Mononuclear cell (primary cell): ENCODE measurements at regions not wholly inside any gene's neighbourhood (a gene's known extent, or its start where the extent isn't known, plus 50 kb on each side); places are given as distances from the start of the nearest gene placed in this dataset.
"Not testable (repeated sequence)": the region's sequence is repeated elsewhere in the genome, so short reads cannot be mapped to it uniquely, and the experiment has no call there.

Experiments
- H3K27me3 ChIP-seq: 2 replicates; pipeline ENCODE4 v1.6.0; 2011; ENCODE audit warnings: low read length, control low read depth; ENCODE audit not compliant: insufficient read depth
- H3K4me1 ChIP-seq: 2 replicates; pipeline ENCODE4 v1.5.1; 2011; ENCODE audit warnings: mild to moderate bottlenecking, low read length, control low read depth; ENCODE audit not compliant: insufficient read depth
- H3K4me3 ChIP-seq: 2 replicates; pipeline ENCODE4 v1.5.1; 2011; ENCODE audit warnings: mild to moderate bottlenecking, low read length, moderate library complexity
- H3K9me3 ChIP-seq: 2 replicates; pipeline ENCODE4 v1.5.1; 2011; ENCODE audit warnings: low read depth, mild to moderate bottlenecking, control low read depth, low read length

DNA sequence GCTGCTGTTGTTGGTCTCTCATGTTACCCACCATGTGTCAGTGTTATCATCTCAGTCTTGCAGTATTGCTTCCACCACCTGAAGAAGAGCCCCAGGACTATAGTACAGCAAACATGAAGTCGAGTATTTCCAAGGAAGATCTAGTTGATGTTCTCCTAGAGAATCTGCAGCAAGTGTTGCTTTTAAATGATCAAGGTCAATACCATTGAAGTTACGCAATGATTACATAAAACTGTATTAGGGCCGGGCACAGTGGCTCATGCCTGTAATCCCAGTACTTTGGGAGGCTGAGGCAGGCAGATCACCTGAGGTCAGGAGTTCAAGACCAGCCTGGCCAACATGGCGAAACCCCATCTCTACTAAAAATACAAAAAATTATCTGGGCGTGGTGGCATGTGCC, 173.9 kb downstream of the TJP1 start:
- H3K4me1 ChIP-seq = not testable (repeated sequence)

DNA sequence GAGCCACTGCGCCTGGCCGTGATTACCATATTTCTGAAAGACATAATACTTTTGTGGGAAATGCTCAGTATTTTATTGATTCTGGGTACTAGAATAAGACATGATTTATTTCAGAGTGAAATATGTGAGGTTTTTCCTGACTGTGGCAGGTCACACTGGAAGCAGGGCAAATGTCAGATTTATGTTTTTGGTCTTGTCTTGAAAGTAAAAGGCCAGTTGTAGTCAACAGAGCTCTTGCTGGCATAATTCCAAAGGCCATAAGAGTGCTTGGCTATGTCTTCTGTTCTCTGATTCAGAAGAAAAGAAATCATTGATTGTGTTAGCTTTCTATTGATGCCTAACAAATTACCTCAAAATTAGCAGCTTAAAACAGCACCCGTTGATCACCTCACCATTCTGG, 176.4 kb downstream of the TJP1 start:
- no peaks in the 10 kb centered on the region for H3K9me3 ChIP-seq
- H3K4me1 ChIP-seq = no peaks in the 10 kb centered on the region
- H3K27me3 ChIP-seq = no peaks in the 10 kb centered on the region
- H3K4me3 ChIP-seq = no peak overlapping the region

More for the DNA sequence above, 173.9 kb downstream of the TJP1 start:
- not testable (repeated sequence) for H3K4me3 ChIP-seq, H3K9me3 ChIP-seq, H3K27me3 ChIP-seq

GRCh38 chr15:29644361-29644760, 177.9 kb downstream of the TJP1 start:
- H3K27me3 ChIP-seq, H3K4me3 ChIP-seq, H3K9me3 ChIP-seq: not testable (repeated sequence)

DNA sequence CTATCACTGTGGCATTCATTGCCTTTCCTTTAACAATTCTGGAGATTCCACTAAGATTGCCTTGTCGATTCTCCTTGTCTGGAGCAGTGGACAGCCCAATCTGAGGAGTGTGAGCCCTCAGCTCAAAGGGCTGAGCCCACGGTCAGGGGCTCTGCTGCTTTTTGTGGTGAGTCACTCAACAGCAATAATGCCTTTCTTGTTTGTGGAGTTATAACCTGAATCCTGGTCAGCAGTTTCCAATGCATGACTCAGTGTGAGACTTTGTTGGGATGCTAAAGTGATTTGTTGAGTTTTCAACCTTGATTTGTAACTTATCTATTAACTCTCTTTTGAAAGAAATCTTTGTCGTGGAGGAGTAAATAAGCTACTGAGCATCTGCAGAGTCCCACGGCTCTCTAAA, 183.5 kb downstream of the TJP1 start:
- H3K4me3 ChIP-seq = no peak overlapping the region
- no peaks in the 10 kb centered on the region for H3K9me3 ChIP-seq

More at GRCh38 chr15:29644361-29644760, 177.9 kb downstream of the TJP1 start:
- H3K4me1 ChIP-seq = not testable (repeated sequence)

GRCh38 chr15:29638011-29638410, 184.3 kb downstream of the TJP1 start:
- H3K4me1 ChIP-seq = no peaks in the 10 kb centered on the region
- H3K4me3 ChIP-seq = no peak overlapping the region
- no peaks in the 10 kb centered on the region for H3K9me3 ChIP-seq
- no peaks in the 10 kb centered on the region for H3K27me3 ChIP-seq

More for the DNA sequence above, 183.5 kb downstream of the TJP1 start:
- Histone ChIP-seq H3K4me1 (no peaks in the 10 kb centered on the region), H3K27me3 (no peaks in the 10 kb centered on the region)

DNA sequence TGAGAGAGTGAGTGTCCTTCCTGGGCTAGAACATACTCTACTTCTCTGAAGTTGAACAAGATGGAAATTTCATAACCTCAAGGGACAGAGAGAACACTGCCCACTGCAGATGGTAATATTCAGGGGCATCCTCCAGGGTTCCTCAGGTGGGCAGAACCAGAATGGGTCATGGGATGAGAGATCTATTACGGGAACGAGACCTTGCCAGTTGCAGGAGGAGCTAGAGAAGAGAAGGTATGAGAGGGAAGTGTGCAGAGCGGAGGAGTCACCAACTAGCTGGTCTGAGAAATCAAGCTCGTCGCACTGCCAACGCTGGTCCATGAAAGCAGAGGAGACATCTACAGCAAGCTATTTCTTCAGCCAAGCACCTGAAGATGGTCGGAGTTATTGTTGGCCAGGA, 184.7 kb downstream of the TJP1 start:
- Histone ChIP-seq H3K4me3 (no peak overlapping the region), H3K4me1 (no peaks in the 10 kb centered on the region), H3K9me3 (no peaks in the 10 kb centered on the region), H3K27me3 (no peaks in the 10 kb centered on the region)

GRCh38 chr15:29636921-29637320, 185.3 kb downstream of the TJP1 start:
- Histone ChIP-seq H3K9me3 (no peaks in the 10 kb centered on the region), H3K4me1 (no peaks in the 10 kb centered on the region), H3K4me3 (no peak overlapping the region), H3K27me3 (no peaks in the 10 kb centered on the region)

DNA sequence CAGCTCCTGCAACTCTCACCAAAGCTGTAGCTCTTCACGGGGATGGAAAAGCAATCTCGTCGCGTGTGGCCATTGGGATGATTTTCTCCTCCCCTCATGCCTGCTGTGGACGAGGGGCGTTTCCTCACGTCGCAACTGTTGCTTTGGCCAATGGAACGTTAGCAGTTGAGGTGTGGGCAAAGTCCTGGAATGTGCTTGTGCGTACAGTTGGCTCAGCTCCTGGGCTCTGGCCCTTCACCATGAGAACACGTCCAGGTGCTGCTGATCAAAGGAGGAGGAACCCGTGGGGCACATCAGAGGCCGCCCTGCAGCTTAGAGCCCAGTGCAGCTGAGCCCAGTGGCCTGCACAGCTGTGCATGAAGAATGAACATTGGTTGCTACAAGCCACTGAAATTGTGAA, 186.1 kb downstream of the TJP1 start:
- H3K4me1 ChIP-seq = no peaks in the 10 kb centered on the region
- H3K4me3 ChIP-seq = no peak overlapping the region
- no peaks in the 10 kb centered on the region for H3K9me3 ChIP-seq
- no peaks in the 10 kb centered on the region for H3K27me3 ChIP-seq

- no peaks in the 10 kb centered on the region for H3K4me1 ChIP-seq
- no peak overlapping the region for H3K4me3 ChIP-seq
- H3K9me3 ChIP-seq = no peaks in the 10 kb centered on the region
- H3K27me3 ChIP-seq = no peaks in the 10 kb centered on the region
Observed at GRCh38 chr15:29635513-29636098, 186.7 kb downstream of the TJP1 start.

DNA sequence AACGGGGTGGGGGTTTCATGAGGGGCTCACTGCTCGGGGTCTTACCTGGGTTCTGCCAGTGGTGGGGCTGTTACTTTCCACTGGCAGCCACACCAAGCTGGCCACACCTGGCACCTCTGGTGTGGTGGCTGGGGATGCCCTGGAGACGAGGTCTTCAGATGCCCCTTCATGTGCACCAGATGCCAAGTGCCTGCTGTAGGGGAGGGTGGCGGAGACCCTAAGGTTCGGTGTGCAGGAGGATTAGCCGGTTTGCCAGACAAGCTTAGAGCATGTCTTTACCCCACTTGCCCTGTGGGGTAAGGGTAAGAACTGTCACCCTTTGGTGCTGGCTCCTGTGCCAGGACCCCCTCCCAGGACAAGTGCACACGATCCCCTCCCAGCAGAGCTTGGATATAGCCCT, 188.3 kb downstream of the TJP1 start:
- H3K9me3 ChIP-seq = no peaks in the 10 kb centered on the region
- no peaks in the 10 kb centered on the region for H3K4me1 ChIP-seq
- H3K27me3 ChIP-seq = no peaks in the 10 kb centered on the region
- H3K4me3 ChIP-seq = no peak overlapping the region

DNA sequence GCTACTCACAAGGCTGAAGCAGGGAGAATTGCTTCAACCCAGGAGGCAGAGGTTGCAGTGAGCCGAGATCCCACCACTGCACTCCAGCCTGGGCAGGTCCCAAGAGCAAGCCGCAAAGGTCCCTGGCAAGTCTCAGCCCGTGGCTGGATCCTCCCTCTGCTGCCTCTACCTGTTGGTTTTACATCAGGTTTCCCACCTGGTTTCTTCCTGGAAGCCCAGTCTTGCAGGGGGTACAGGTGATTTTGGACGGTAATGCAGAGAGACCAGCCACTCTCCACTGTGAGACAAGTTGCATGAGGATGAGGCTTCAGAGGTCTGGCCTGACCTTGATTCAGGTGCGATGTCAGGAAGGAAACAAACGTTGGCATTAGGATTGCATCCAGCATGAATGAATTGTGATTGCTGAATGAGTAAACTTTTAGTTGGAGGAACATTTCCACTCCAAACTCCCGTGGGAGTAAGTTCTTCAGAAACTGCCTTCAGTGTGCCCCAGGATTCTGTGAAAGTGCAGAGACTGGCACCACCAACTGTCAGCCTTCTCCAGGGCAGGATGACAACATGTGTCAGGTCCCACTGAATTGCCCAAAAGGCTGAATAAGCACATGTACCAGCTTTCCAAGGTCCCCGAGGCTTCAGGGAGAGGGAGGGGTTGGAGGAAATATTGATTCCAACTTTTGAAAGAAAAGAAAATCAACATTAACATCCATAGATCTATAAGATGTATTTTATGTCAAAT, 189.4 kb downstream of the TJP1 start:
- Histone ChIP-seq H3K4me3 (no peak overlapping the region), H3K4me1 (no peaks in the 10 kb centered on the region), H3K9me3 (no peaks in the 10 kb centered on the region), H3K27me3 (no peaks in the 10 kb centered on the region)

DNA sequence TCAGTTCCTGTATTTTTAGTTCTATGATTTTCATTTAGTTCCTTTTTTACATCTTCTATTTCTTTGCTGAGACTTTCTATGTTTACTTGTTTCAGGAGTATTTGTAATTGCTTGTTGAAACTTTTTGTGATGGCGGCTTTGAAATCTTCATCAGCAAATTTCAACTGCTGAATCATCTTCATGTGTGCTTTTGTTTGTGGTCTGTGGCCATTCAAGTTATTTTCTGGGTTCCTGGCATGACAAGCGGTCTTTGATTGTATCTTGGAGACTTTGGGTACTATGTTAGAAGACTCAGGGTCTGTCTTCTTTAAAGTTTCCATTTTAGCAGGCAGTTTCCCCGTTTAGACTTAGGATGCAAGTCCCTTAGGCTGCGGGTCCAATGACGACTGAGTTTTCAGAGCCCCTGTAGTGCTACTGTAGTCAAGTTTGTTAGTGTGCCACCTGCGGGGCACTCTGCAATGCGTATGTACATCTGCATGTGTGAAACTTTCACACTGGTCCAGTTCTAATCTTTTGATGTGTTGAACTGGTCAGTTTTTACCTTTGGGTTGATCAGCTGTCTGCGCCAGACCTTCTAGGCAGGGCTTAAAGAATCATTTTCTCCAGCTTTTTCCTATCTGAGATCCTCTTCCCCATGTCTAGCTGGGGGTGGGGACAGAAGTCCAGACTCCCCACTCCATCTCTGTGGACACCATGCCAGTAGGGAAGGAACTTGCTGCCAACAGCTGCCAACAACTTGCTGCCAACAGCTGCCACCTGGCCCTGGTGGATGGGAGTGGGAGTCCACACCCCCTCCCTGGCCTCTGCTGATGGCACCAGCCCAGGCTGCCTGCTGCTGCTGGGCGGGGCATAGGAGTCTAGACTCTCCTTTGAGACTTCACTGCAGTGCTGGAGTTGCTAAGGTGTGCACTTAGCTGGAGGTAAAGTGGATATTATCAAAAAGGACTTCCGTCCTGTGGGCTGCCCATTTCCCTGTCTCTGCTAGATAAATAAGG, 190.9 kb downstream of the TJP1 start:
- Histone ChIP-seq H3K4me1 (no peaks in the 10 kb centered on the region), H3K27me3 (no peaks in the 10 kb centered on the region), H3K4me3 (no peak overlapping the region), H3K9me3 (no peaks in the 10 kb centered on the region)

- Histone ChIP-seq H3K4me1 (no peaks in the 10 kb centered on the region), H3K4me3 (no peak overlapping the region), H3K9me3 (no peaks in the 10 kb centered on the region), H3K27me3 (no peaks in the 10 kb centered on the region)
Observed at GRCh38 chr15:29624271-29624670, 198.0 kb downstream of the TJP1 start.

DNA sequence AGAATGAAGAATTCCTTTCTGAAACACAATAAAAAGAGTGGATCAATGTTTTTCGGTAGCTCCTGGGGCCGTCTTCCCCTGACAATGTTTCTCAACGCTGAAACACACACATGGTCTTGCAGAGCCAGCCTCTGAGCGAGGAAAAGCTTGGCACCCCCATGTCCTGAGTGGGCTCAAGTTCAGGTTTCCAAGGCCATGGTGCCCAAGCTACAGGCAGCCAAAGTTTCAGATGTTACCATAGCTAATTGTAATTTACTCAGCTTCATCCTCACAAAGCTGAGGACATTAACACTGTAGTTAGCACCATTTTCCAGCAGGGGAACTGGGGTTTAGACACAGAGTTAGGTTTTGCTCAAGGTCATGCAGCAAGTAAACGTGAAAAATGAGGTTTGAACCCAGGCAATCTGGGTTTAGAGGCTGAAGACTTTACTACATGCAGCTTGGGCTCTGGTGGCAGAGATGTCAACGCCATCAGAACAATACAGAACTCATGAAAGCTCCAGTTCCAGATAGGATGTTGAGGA, 199.1 kb downstream of the TJP1 start:
- no peak overlapping the region for H3K4me3 ChIP-seq
- H3K9me3 ChIP-seq = no peaks in the 10 kb centered on the region
- H3K4me1 ChIP-seq = no peaks in the 10 kb centered on the region
- no peaks in the 10 kb centered on the region for H3K27me3 ChIP-seq

DNA sequence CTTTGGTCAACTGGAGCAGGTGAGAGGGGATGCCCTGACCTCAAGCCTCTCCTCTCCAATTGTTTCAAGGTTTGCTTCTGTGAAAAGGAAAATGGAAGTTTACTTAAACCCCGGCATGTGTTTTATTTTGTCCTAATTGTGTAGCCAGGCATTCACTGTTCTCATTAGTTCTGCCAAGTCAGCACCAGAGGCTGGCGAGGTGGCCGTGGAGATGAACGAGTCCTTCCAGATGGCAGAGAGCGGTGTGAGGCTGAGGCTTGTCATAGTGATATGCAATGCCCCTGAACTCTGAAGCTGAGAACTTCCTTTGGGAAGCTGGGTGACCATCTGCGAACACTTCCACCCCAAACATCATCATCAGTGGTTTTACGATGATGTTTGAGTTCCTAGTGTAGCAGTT, 199.6 kb downstream of the TJP1 start:
- no peaks in the 10 kb centered on the region for H3K27me3 ChIP-seq
- no peak overlapping the region for H3K4me3 ChIP-seq
- H3K9me3 ChIP-seq = no peaks in the 10 kb centered on the region
- no peaks in the 10 kb centered on the region for H3K4me1 ChIP-seq
